H1 (cell line): ENCODE measurements at regions not wholly inside any gene's neighbourhood (a gene's known extent, or its start where the extent isn't known, plus 50 kb on each side); places are given as distances from the start of the nearest gene placed in this dataset.

Source experiments
- CTCF ChIA-PET: fragments of 300-600 bp; sonication (Branson Sonifier 250); formaldehyde crosslinking; loops from one replicate; lab custom pipeline; 2021; ENCODE audit not compliant: partially characterized antibody; lab: Charles Lee
- POLR2A ChIA-PET: fragments of 300-600 bp; sonication (Branson Sonifier 250); formaldehyde crosslinking; loops from one replicate; lab custom pipeline; 2021; ENCODE audit warnings: inconsistent platforms; ENCODE audit not compliant: partially characterized antibody; lab: Charles Lee
- DNase-seq, 2 experiments: peaks; one replicate each; pipeline versions ENCODE4 v3.0.0 to v3.0.0-alpha.2; 2010 to 2022; ENCODE audit warnings: low spot score in 2 of 2, low read depth in 1 of 2, mixed read lengths in 1 of 2
- FAIRE-seq: peaks from 2 replicates; lab custom pipeline; 2011; peaks lifted over from hg19 to GRCh38; lab: Jason Lieb, UNC
- H2AFZ ChIP-seq: 2 replicates; pipeline ENCODE4 v1.8.1; 2012; ENCODE audit warnings: low read length, inconsistent platforms
- H2AK5ac ChIP-seq: 2 replicates; pipeline ENCODE4 v1.6.1; 2013; ENCODE audit warnings: low read depth, low read length
- H2BK120ac ChIP-seq: replicated peaks from 2 replicates; pipeline ENCODE3; 2013; ENCODE audit warnings: low read depth, low read length, inconsistent platforms
- H2BK12ac ChIP-seq: 2 replicates; pipeline ENCODE4 v1.6.1; 2013; ENCODE audit warnings: low read depth, low read length
- H2BK15ac ChIP-seq: 2 replicates; pipeline ENCODE4 v1.6.1; 2013; ENCODE audit warnings: low read length
- H2BK20ac ChIP-seq: 2 replicates; pipeline ENCODE4 v1.6.1; 2013; ENCODE audit warnings: low read length
- H2BK5ac ChIP-seq: 2 replicates; pipeline ENCODE4 v1.6.1; 2013; ENCODE audit warnings: low read depth, low read length
- H3K14ac ChIP-seq: 2 replicates; pipeline ENCODE4 v1.6.1; 2013; ENCODE audit warnings: inconsistent platforms; ENCODE audit not compliant: insufficient read length
- H3K18ac ChIP-seq: 2 replicates; pipeline ENCODE4 v1.6.1; 2013; ENCODE audit warnings: low read length; ENCODE audit errors: extremely low read depth
- H3K23ac ChIP-seq: 2 replicates; pipeline ENCODE4 v1.6.1; 2013; ENCODE audit warnings: inconsistent platforms; ENCODE audit not compliant: insufficient read length
- H3K23me2 ChIP-seq: 2 replicates; pipeline ENCODE4 v1.6.1; 2013; ENCODE audit warnings: low read depth, low read length
- H3K27ac ChIP-seq: 2 replicates; pipeline ENCODE4 v1.6.1; 2011; ENCODE audit warnings: low read depth, low read length, inconsistent platforms
- H3K27me3 ChIP-seq, 4 experiments: replicated peaks in 1 of 4; 1 replicate in 1 of 4; 2 replicates in 3 of 4; pipeline versions ENCODE4 v1.6.1 to v1.8.1; 2011 to 2013; ENCODE audit warnings: low read length in 3 of 4, mild to moderate bottlenecking in 3 of 4, inconsistent platforms in 2 of 4, mixed read lengths in 2 of 4, moderate library complexity in 1 of 4; ENCODE audit not compliant: control insufficient read depth in 3 of 4, insufficient read depth in 3 of 4; ENCODE audit errors: extremely low read depth in 1 of 4
- H3K36me3 ChIP-seq, 4 experiments: 2 replicates each; pipeline versions ENCODE4 v1.6.1 to v1.8.1; 2011 to 2013; ENCODE audit warnings: mild to moderate bottlenecking in 4 of 4, low read length in 3 of 4, moderate library complexity in 2 of 4, control low read depth in 1 of 4, inconsistent platforms in 1 of 4; ENCODE audit not compliant: insufficient read depth in 4 of 4, control insufficient read depth in 2 of 4
- H3K4ac ChIP-seq: replicated peaks from 2 replicates; pipeline ENCODE3; 2013; ENCODE audit warnings: low read length, low read depth, mixed read lengths, inconsistent platforms; ENCODE audit not compliant: insufficient read length
- H3K4me1 ChIP-seq, 4 experiments: replicated peaks in 1 of 4; 1 replicate in 1 of 4; 2 replicates in 3 of 4; pipeline versions ENCODE4 v1.6.1 to v1.8.1; 2011 to 2013; ENCODE audit warnings: low read length in 3 of 4, inconsistent platforms in 2 of 4, mixed read lengths in 1 of 4; ENCODE audit not compliant: insufficient read depth in 4 of 4, control insufficient read depth in 3 of 4
- H3K4me2 ChIP-seq, 2 experiments: 2 replicates each; pipeline versions ENCODE4 v1.6.1 to v1.8.1; 2011 to 2013; ENCODE audit warnings: low read depth in 2 of 2, low read length in 2 of 2, control low read depth in 1 of 2, inconsistent platforms in 1 of 2, mild to moderate bottlenecking in 1 of 2; ENCODE audit not compliant: insufficient read depth in 1 of 2
- H3K4me3 ChIP-seq, 4 experiments: fragments of 200-600, 300-600 bp in 1 of 4; sonication (generic), shearing (Covaris generic), sonication (Bioruptor Twin) in 1 of 4; 2 replicates each; pipeline versions ENCODE4 v1.5.1 to v1.8.1; 2011 to 2016; ENCODE audit warnings: low read length in 4 of 4, low read depth in 3 of 4, control low read depth in 2 of 4, inconsistent platforms in 2 of 4, mild to moderate bottlenecking in 2 of 4, mixed read lengths in 1 of 4, moderate library complexity in 1 of 4; ENCODE audit not compliant: insufficient read depth in 2 of 4; ENCODE audit errors: extremely low read depth in 1 of 4
- H3K56ac ChIP-seq: replicated peaks from 2 replicates; pipeline ENCODE3; 2013; ENCODE audit warnings: low read depth, mild to moderate bottlenecking, mixed read lengths, low read length, inconsistent platforms; ENCODE audit not compliant: insufficient read length
- H3K79me1 ChIP-seq: 2 replicates; pipeline ENCODE4 v1.6.1; 2013; ENCODE audit warnings: low read depth, low read length, control low read depth
- H3K79me2 ChIP-seq, 2 experiments: 2 replicates each; pipeline versions ENCODE4 v1.6.1 to v1.8.1; 2012 to 2013; ENCODE audit warnings: low read length in 2 of 2, mild to moderate bottlenecking in 2 of 2, inconsistent platforms in 1 of 2; ENCODE audit not compliant: insufficient read depth in 2 of 2, control insufficient read depth in 1 of 2
- H3K9ac ChIP-seq, 4 experiments: replicated peaks in 1 of 4; 1 replicate in 1 of 4; 2 replicates in 3 of 4; pipeline versions ENCODE4 v1.6.1 to v1.8.1; 2011 to 2013; ENCODE audit warnings: low read depth in 3 of 4, low read length in 3 of 4, control low read depth in 2 of 4, mild to moderate bottlenecking in 2 of 4, moderate library complexity in 2 of 4, inconsistent platforms in 1 of 4; ENCODE audit errors: extremely low read depth in 1 of 4
- H3K9me3 ChIP-seq, 2 experiments: 2 replicates each; pipeline versions ENCODE4 v1.6.1 to v1.8.1; 2012 to 2013; ENCODE audit warnings: mild to moderate bottlenecking in 2 of 2, moderate library complexity in 2 of 2, control low read depth in 1 of 2, inconsistent platforms in 1 of 2, low read depth in 1 of 2, low read length in 1 of 2, mixed read lengths in 1 of 2; ENCODE audit not compliant: insufficient read depth in 2 of 2
- H4K20me1 ChIP-seq, 2 experiments: replicated peaks in 1 of 2; 2 replicates each; pipeline versions ENCODE3 to v1.8.1; 2011 to 2013; ENCODE audit warnings: inconsistent platforms in 2 of 2, low read length in 2 of 2, mild to moderate bottlenecking in 1 of 2; ENCODE audit not compliant: insufficient read depth in 2 of 2, control insufficient read depth in 1 of 2
- H4K5ac ChIP-seq: 2 replicates; pipeline ENCODE4 v1.6.1; 2013; ENCODE audit warnings: low read length, low read depth, mixed read lengths, inconsistent platforms; ENCODE audit not compliant: insufficient read length
- H4K8ac ChIP-seq: 2 replicates; pipeline ENCODE4 v1.8.0; 2013; ENCODE audit warnings: mild to moderate bottlenecking, moderate library complexity, low read length, inconsistent platforms; ENCODE audit not compliant: insufficient read depth; ENCODE audit errors: extremely low read depth
- H4K91ac ChIP-seq: replicated peaks from 2 replicates; pipeline ENCODE3; 2013; ENCODE audit warnings: low read length, mixed read lengths, inconsistent platforms; ENCODE audit not compliant: insufficient read length
- BCL11A ChIP-seq, 2 experiments: IDR thresholded peaks; one replicate each; pipeline ENCODE4 v1.6.1; 2011; ENCODE audit warnings: low read depth in 2 of 2, low read length in 2 of 2, mild to moderate bottlenecking in 2 of 2
- CBX8 ChIP-seq: fragments of 300-800, 300-1000 bp; sonication (generic); IDR thresholded peaks from 2 replicates; pipeline ENCODE4 v1.7.1; 2016; ENCODE audit warnings: low read depth, low read length, borderline replicate concordance
- FOSL1 ChIP-seq: IDR thresholded peaks from 2 replicates; pipeline ENCODE4 v1.6.1; 2011; ENCODE audit warnings: mild to moderate bottlenecking, low read depth, low read length, moderate library complexity; ENCODE audit not compliant: insufficient read depth
- GTF2F1 ChIP-seq: IDR thresholded peaks from 2 replicates; pipeline ENCODE4 v1.6.1; 2012; ENCODE audit warnings: low read depth, low read length, improper control_type of control experiment, borderline replicate concordance
- NRF1 ChIP-seq: IDR thresholded peaks from 2 replicates; pipeline ENCODE4 v1.6.1; 2011; ENCODE audit warnings: mild to moderate bottlenecking, low read depth, low read length, improper control_type of control experiment
- SP1 ChIP-seq: IDR thresholded peaks from 2 replicates; pipeline ENCODE4 v1.6.1; 2011; ENCODE audit warnings: low read depth, low read length
- SP2 ChIP-seq: IDR thresholded peaks from 2 replicates; pipeline ENCODE4 v1.6.1; 2012; ENCODE audit warnings: mild to moderate bottlenecking, low read length, inconsistent platforms
- TCF12 ChIP-seq: IDR thresholded peaks from 2 replicates; pipeline ENCODE4 v1.6.1; 2011; ENCODE audit warnings: low read depth, mild to moderate bottlenecking, low read length
- ZNF274 ChIP-seq: IDR thresholded peaks from 2 replicates; pipeline ENCODE4 v1.7.0; 2012; ENCODE audit warnings: low read length, borderline replicate concordance; ENCODE audit errors: extremely low read depth
- WGBS, 2 experiments: shearing (Covaris generic) in 1 of 2; methylation state at CpG; one replicate each; pipeline versions ENCODE4 v1.1.6 to v1.1.7; 2013 to 2015; ENCODE audit warnings: low lambda C conversion rate in 2 of 2, mixed read lengths in 2 of 2, inconsistent platforms in 1 of 2, low coverage in 1 of 2, missing lambda C conversion rate in 1 of 2; ENCODE audit not compliant: insufficient replicate concordance in 2 of 2, insufficient coverage in 1 of 2, insufficient read length in 1 of 2; ENCODE audit errors: extremely low coverage in 1 of 2, missing lambda C conversion rate in 1 of 2; 5-methylcytosine and 5-hydroxymethylcytosine counted together
- TF ChIP-seq, protein P1 (sequence below): IDR thresholded peaks from 2 replicates; pipeline ENCODE4 v1.6.1; 2012; ENCODE audit warnings: inconsistent platforms
- TF ChIP-seq, protein P2 (sequence below), 3 experiments: IDR thresholded peaks; 1 replicate in 2 of 3; 2 replicates in 1 of 3; pipeline versions ENCODE4 v1.5.1 to v1.6.1; 2011; ENCODE audit warnings: low read length in 3 of 3, mild to moderate bottlenecking in 3 of 3, inconsistent platforms in 2 of 3, low read depth in 1 of 3, moderate library complexity in 1 of 3; ENCODE audit not compliant: insufficient read depth in 1 of 3; ENCODE audit errors: control extremely low read depth in 1 of 3

DNA sequence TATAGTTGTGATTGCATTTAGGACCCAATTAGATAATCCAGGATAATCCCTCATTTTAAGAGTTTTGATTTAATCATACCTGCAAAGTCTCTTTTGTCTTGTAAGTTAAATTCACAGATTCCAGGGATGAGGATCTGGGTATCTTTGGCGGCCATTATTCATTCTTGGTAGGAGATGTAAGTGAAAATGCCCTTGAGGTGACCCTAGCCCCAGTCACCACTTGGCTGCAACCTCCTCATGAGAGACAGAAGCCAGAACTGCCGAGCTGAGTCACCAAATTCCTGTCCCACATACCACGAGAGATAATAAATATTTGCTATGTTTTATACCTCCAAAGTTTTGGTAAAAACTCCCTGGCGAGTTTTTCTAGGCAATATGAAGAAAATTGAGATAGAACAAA, 389.4 kb downstream of the RFC3 start:
- no peak overlapping the region for H2AFZ ChIP-seq
- WGBS, 2 experiments, result 91% methylated on average over 4 of the region's 4 CpGs; no CpG with 5 or more reads in 1 of the 2 experiments
- no peak overlapping the region for H3K4me2 ChIP-seq

More for the DNA sequence above, 389.4 kb downstream of the RFC3 start:
- CTCF ChIA-PET, result no interaction called here
- no peak overlapping the region for H3K23ac ChIP-seq
- no peak for DNase-seq
- POLR2A ChIA-PET, result no interaction called here
- no peak overlapping the region for H2BK20ac ChIP-seq
- H3K79me2 ChIP-seq, result no peaks in the 10 kb centered on the region
- H4K91ac ChIP-seq, result no peak overlapping the region
- H3K18ac ChIP-seq, result no peak overlapping the region
- H2BK120ac ChIP-seq, result no peak overlapping the region
- H3K56ac ChIP-seq, result no peak overlapping the region
- no peaks in the 10 kb centered on the region for H3K23me2 ChIP-seq
- no peak overlapping the region for H3K14ac ChIP-seq
- no peak overlapping the region for H2BK5ac ChIP-seq
- H3K36me3 ChIP-seq, result no peaks in the 10 kb centered on the region
- H2BK15ac ChIP-seq, result no peak overlapping the region
- no peak overlapping the region for H2AK5ac ChIP-seq
- H3K79me1 ChIP-seq, result no peaks in the 10 kb centered on the region
- no peaks in the 10 kb centered on the region for H3K4me1 ChIP-seq
- TF ChIP-seq SP2, result no peak
- TF ChIP-seq CBX8, result no peak
- TF ChIP-seq, protein P1, sequence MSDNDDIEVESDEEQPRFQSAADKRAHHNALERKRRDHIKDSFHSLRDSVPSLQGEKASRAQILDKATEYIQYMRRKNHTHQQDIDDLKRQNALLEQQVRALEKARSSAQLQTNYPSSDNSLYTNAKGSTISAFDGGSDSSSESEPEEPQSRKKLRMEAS, result no peak
- no peak for TF ChIP-seq TCF12
- no peak for TF ChIP-seq SP1
- no peak for TF ChIP-seq BCL11A (IDR thresholded peaks at IDR 0.05; ENCODE audit: low read depth in 2 of 2, low read length in 2 of 2)
- TF ChIP-seq ZNF274, result no peak
- no peak for TF ChIP-seq FOSL1
- TF ChIP-seq, protein P2, sequence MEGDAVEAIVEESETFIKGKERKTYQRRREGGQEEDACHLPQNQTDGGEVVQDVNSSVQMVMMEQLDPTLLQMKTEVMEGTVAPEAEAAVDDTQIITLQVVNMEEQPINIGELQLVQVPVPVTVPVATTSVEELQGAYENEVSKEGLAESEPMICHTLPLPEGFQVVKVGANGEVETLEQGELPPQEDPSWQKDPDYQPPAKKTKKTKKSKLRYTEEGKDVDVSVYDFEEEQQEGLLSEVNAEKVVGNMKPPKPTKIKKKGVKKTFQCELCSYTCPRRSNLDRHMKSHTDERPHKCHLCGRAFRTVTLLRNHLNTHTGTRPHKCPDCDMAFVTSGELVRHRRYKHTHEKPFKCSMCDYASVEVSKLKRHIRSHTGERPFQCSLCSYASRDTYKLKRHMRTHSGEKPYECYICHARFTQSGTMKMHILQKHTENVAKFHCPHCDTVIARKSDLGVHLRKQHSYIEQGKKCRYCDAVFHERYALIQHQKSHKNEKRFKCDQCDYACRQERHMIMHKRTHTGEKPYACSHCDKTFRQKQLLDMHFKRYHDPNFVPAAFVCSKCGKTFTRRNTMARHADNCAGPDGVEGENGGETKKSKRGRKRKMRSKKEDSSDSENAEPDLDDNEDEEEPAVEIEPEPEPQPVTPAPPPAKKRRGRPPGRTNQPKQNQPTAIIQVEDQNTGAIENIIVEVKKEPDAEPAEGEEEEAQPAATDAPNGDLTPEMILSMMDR (IDR thresholded peaks at IDR 0.05; ENCODE audit: control extremely low read depth in 1 of 3, insufficient read depth in 1 of 3, low read depth in 1 of 3, low read length in 3 of 3), result no peak
- no peak for TF ChIP-seq NRF1
- no peak for TF ChIP-seq GTF2F1
- H3K9ac ChIP-seq, result no peak overlapping the region
- no peak for FAIRE-seq
- H3K4ac ChIP-seq, result no peak overlapping the region
- H4K8ac ChIP-seq, result no peak overlapping the region
- H3K27me3 ChIP-seq, result no peaks in the 10 kb centered on the region
- H3K4me3 ChIP-seq, result no peak overlapping the region
- no peak overlapping the region for H2BK12ac ChIP-seq
- no peak overlapping the region for H4K5ac ChIP-seq
- H3K27ac ChIP-seq, result no peak overlapping the region
- H3K9me3 ChIP-seq, result no peaks in the 10 kb centered on the region
- no peaks in the 10 kb centered on the region for H4K20me1 ChIP-seq
